MV-4-11 (cell line): ENCODE measurements at regions not wholly inside any gene's neighbourhood (a gene's known extent, or its start where the extent isn't known, plus 50 kb on each side); places are given as distances from the start of the nearest gene placed in this dataset.

ENCODE experiments used
- DNase-seq: peaks from one replicate; lab custom pipeline; 2025; lab: John Stamatoyannopoulos, UW

- no peak for DNase-seq
These were observed 366.5 kb upstream of the ARID1B start for GRCh38 chr6:156410649-156411048.

GRCh38 chr6:156408655-156409054 lies 368.5 kb upstream of the ARID1B start:
- no peak for DNase-seq

- no peak for DNase-seq
These were observed 369.8 kb upstream of the ARID1B start for GRCh38 chr6:156407334-156407733.

GRCh38 chr6:156406688-156407087 lies 370.5 kb upstream of the ARID1B start:
- no peak for DNase-seq

GRCh38 chr6:156406099-156406498 lies 371.1 kb upstream of the ARID1B start:
- no peak for DNase-seq

- DNase-seq: no peak
These were observed 374.6 kb upstream of the ARID1B start for GRCh38 chr6:156402628-156403027.

DNA sequence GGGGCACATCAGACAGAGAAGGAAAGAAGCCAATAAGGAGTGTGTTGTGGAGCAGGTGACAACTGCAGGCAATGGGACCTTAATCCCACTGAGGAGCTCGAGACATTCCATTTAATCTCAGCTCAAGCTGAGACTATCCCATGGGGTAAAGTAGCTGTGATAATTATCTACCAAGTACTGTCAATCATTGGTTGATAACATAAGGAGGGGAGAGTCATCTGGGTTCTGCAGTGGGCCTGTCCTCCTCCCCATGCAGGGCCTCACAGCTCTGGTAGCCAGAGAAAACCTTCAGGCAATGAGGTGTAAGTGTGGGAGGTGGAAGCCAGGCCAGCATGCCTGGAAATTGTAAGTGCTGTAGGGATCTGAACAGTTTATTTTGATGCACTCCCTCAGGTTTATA lies 375.0 kb upstream of the ARID1B start:
- no peak for DNase-seq

DNA sequence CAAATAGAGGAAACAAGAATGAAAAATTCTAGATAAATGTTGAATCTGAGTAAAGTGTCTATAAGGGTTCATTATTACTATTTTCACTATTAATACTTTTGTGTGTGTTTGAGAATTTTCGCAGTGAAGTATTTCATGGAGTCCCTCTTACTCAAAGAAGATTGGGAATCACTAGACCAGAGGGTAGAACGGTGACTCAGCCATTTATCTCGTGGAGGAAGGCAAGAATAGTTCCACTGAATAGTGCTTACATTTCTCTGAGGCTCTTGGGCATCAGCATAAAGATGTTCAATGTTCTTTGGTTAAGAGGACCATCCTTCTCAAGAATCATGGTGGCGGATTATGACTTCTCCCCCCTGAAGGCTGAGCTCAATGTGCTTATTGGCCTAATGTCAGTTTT lies 376.7 kb upstream of the ARID1B start:
- DNase-seq: no peak

DNA sequence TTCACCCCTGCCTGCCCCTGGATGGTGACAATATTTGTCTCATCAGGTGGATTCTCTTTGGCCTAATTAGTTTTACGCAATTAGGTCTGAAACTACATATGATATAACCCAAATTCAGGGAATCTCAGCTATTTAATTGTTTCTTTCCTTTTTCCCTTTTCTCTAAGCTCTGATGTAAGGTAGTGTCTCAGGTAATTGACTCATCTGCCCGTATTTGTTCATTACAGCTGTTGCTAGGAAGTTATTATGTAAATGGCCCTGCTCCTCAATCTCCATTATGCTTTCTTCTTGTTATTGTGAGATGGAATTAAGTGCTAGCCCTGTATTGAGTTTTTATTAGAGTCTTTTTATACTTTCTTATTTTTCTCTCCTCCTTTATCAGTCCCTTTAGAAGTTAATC lies 378.2 kb upstream of the ARID1B start:
- no peak for DNase-seq

- DNase-seq: no peak
These were observed 378.8 kb upstream of the ARID1B start for GRCh38 chr6:156398371-156398770.

DNA sequence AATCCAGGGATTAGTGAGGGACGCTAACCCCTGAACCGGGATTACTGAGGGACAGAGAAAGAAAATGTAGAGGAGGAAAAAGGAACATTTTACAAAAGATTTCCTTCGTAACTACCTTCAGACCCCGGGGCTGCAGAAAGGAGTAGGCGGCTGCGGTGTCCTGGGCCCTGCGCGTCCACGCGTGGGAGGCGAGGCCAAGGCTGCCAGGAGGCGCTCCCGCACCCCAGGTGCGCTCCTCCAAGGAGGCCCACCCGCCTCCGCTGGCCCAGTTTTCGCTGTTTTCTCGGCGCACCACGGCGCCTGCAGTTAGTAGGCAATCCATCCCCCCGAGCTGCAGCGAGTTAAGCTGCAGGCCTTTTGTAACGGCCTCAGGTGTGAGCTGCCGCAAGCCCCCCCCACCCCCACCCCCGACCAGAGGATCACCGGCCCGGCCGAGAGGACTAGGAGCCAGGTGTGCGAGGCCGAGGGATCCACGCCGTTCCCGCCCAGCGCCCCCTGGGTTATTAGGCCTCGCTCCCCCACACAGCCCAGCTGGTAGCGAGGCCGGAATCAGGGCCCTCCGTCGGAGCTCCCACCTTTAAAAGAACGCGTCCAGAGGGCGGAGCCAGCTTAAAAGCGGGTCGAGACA lies 380.3 kb upstream of the ARID1B start:
- DNase-seq: no peak

DNA sequence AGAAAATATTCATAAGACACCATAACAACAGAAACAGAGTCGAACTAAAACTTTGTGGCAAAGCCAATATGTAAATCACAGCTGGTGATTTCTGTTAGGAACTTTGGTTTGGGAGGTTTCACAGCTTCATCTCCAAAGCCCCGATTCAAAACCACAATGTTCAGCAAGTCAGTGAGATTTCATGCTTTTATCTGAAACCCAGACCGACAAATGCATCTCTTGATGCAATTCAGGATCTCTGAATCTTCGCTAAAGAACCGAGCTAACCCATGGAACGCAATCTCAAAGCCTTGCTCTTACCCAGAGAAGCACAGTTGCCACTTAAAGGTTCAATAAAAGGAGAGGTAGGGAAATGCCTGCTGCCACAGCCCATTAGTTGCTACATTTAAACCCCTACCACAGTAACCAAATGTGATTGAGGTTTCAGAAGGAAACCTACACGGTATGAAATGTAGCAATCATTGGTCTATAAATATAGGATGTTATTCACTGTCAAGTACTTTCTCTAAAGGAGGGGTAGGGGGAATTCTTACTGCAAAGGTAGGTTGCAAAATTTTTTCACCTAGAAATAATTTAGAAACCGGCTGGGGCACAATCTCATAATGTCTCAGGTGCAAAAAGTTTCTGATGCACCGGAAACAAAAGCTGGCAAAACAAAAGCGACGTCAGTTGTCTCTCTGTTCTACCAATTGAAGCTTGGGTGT lies 381.0 kb upstream of the ARID1B start:
- no peak for DNase-seq

GRCh38 chr6:156395276-156395675 lies 381.9 kb upstream of the ARID1B start:
- DNase-seq: no peak

- DNase-seq: no peak
These were observed 384.5 kb upstream of the ARID1B start for GRCh38 chr6:156392648-156393047.

DNA sequence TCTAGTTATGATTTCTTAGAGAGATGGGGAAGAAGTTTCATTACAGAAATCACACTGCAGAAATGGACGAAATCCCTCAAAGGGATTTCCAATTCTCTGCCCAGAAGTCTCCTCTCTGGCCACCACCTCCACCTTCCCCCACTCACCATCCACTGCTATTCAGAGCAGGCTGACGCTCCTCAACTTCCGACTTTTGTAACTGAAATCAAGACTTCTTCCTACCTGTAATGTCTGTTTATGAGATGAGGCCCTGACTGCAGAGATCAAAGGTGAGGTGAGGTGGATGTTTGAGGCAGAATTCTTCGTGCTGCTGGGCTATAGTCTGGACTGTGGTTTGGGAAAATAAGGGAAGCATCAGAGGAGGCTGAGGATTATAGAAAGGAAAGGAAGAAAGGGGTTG lies 385.2 kb upstream of the ARID1B start:
- no peak for DNase-seq

DNA sequence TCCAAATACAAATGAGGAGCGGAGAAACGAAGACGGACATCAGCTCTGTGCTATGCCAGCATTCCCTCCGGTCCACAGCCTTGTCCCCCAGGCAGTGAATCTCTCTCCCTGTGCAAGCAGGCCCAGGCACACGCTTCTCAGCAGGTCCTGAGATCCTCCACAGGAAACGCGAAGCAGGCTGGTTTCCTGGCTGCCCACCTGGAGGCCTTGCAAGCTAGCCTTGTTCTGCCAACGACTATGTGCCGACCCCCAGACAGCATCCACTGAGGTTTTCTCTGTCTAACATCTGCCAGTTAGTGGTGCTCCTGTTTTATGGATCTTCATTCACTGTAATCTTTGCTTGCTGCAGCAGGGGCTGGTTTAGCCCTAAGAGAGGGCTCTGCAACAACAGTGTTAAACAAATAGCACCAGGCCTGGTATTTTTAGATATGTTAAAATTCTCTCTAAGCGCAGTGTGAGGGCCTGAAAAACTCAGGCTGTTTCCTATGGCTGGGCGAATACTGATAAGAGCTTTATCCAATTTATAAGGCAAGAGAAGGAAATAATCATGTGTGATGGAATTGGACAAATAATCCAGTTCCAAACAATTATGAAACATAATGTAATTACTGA lies 386.0 kb upstream of the ARID1B start:
- no peak for DNase-seq

- no peak for DNase-seq
These were observed 386.6 kb upstream of the ARID1B start for GRCh38 chr6:156390621-156391020.

- no peak for DNase-seq
These were observed 387.9 kb upstream of the ARID1B start for GRCh38 chr6:156389296-156389695.

DNA sequence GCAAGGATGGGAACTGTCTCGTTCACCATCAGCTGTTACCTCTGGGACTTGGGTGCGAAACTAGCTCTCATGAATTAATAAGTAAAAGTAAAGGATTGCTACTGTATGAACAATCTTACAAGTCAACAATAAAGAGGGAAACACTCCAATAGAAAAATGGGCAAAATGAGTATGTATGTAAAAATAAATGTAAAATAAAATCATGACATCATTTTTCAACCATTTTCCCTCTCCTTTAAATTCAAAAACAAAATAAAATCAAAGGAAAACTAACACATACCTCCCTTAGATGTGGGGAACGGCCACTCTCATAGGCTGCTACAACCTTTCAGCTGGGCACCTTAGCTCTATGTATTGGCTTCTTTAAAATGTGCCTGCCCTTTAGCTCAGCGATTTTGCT lies 389.7 kb upstream of the ARID1B start:
- no peak for DNase-seq

DNA sequence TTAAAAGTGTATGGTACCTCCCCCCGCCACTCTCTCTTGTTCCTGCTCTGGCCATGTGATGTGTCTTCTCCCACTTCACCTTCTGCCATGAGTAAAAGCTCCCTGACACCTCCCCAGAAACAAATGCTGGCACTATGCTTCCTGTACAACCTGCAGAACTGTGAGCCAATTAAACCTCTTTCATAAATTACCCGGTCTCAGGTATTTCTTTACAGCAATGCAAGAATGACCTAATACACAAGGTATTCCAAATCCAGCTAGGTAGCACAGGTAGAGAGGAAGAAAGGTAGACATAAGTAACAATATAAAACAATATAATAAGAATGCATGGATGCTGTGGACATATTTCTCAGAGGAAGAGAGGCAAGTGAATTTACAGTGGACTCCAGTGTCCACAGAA lies 394.1 kb upstream of the ARID1B start:
- no peak for DNase-seq

- DNase-seq: no peak
These were observed 397.5 kb upstream of the ARID1B start for GRCh38 chr6:156379392-156380289.

GRCh38 chr6:156378853-156379252 lies 398.3 kb upstream of the ARID1B start:
- no peak for DNase-seq

DNA sequence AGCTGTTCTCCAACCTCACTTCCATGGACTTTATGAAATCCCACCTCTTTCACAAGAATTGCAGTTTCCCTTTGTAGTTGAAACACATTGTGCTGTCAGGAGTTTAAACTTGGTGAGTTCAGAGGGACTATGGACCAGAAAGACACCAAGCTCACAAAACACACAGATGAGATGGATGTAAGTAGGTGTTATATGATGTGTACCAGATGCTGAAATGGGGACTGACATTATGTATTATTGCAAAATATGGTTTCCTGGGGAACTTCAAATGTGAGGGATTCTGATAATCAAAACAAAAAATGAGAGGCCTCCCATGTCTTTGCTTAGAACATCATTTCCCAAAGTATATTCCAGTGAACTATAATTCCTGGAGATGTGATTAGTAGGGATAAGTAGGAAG lies 401.1 kb upstream of the ARID1B start:
- no peak for DNase-seq
